Neural cell (in vitro differentiated cells): ENCODE measurements at regions not wholly inside any gene's neighbourhood (a gene's known extent, or its start where the extent isn't known, plus 50 kb on each side); places are given as distances from the start of the nearest gene placed in this dataset.

Experiments used
- EP300 ChIP-seq: fragments of 450-650 bp; conservative IDR thresholded peaks from 2 replicates; pipeline ENCODE4 v1.6.1; 2014; ENCODE audit warnings: antibody characterized with exemption, mild to moderate bottlenecking, moderate library complexity; ENCODE audit not compliant: poor library complexity, severe bottlenecking
- EZH2 ChIP-seq: fragments of 200-600, 300-800 bp; shearing (Covaris generic), sonication (generic); IDR thresholded peaks from 2 replicates; pipeline ENCODE4 v1.6.1; 2014; ENCODE audit warnings: antibody characterized with exemption, low read length, borderline replicate concordance, mild to moderate bottlenecking; ENCODE audit not compliant: insufficient read depth, poor library complexity, severe bottlenecking
- MXI1 ChIP-seq: fragments of 450-650 bp; conservative IDR thresholded peaks from 2 replicates; pipeline ENCODE4 v1.6.1; 2014; ENCODE audit warnings: antibody characterized with exemption, mild to moderate bottlenecking; ENCODE audit not compliant: poor library complexity, severe bottlenecking
- SMC3 ChIP-seq: fragments of 450-650 bp; conservative IDR thresholded peaks from 2 replicates; pipeline ENCODE4 v1.6.1; 2014; ENCODE audit warnings: antibody characterized with exemption, mild to moderate bottlenecking, moderate library complexity; ENCODE audit not compliant: poor library complexity
- TF ChIP-seq, protein P1 (sequence below): fragments of 450-650 bp; IDR thresholded peaks from 2 replicates; pipeline ENCODE4 v1.5.1; 2014; ENCODE audit warnings: antibody characterized with exemption, mild to moderate bottlenecking, moderate library complexity; ENCODE audit not compliant: poor library complexity, severe bottlenecking

DNA sequence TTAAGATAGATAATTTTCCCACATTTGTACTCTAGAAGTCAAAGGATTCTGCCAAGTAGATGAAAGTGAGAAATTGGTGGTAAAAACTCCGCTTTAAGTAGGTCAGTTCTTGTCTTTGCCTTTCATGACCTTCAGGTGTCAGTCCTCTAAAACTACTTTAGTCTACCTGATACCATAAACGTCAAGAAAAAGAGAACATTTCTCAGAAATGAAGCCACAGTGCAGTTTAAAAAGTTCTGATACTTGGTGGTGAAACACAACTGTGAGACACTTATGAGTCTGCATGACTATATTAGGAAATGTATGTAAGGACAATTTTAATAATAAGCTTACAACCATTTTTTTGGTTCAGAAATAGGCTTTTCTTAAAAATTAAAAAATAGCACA is 583.3 kb downstream of the SATB2 start:
- TF ChIP-seq, protein P1, sequence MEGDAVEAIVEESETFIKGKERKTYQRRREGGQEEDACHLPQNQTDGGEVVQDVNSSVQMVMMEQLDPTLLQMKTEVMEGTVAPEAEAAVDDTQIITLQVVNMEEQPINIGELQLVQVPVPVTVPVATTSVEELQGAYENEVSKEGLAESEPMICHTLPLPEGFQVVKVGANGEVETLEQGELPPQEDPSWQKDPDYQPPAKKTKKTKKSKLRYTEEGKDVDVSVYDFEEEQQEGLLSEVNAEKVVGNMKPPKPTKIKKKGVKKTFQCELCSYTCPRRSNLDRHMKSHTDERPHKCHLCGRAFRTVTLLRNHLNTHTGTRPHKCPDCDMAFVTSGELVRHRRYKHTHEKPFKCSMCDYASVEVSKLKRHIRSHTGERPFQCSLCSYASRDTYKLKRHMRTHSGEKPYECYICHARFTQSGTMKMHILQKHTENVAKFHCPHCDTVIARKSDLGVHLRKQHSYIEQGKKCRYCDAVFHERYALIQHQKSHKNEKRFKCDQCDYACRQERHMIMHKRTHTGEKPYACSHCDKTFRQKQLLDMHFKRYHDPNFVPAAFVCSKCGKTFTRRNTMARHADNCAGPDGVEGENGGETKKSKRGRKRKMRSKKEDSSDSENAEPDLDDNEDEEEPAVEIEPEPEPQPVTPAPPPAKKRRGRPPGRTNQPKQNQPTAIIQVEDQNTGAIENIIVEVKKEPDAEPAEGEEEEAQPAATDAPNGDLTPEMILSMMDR: no peak
- TF ChIP-seq EP300 (no peak), SMC3 (no peak), EZH2 (no peak), MXI1 (no peak)
